C1 segment of cervical spinal cord (tissue), 14 donors: ENCODE measurements at regions not wholly inside any gene's neighbourhood (a gene's known extent, or its start where the extent isn't known, plus 50 kb on each side); places are given as distances from the start of the nearest gene placed in this dataset.

Source experiments
- DNase-seq, 14 donors: peaks; one replicate each; lab custom pipeline; 2025; lab: John Stamatoyannopoulos, UW

DNA sequence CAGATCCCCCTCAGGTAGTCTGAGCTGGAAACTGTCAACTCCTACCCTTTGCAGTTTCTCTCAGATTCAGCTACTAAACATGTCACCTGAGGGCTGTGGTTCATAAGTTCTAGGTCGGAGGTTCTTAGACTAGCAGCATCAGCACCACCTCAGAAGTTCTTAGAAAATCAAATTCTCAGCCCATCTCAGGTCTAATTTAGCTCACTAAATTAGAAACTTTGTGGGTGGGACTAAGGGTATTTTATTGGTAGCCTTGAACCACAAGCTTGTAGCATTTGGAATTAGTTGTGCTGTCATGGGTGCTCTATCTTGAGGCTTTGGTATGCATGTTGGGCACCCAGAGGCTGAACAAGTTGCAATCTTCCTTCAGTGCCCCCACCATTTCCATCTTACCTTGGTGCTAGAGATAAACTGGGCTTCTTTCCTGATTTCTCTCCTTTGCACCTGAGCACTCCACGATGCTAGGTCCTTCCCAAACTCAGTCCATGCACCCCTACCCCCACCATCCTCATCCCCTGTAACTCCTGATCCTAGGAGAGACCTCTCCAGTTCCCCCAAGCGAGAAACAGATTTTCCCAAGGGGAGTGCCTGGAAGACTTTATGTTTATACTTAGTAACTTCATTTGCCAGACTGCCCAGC is 54.2 kb downstream of the S1PR1 start:
- no peak for DNase-seq

DNA sequence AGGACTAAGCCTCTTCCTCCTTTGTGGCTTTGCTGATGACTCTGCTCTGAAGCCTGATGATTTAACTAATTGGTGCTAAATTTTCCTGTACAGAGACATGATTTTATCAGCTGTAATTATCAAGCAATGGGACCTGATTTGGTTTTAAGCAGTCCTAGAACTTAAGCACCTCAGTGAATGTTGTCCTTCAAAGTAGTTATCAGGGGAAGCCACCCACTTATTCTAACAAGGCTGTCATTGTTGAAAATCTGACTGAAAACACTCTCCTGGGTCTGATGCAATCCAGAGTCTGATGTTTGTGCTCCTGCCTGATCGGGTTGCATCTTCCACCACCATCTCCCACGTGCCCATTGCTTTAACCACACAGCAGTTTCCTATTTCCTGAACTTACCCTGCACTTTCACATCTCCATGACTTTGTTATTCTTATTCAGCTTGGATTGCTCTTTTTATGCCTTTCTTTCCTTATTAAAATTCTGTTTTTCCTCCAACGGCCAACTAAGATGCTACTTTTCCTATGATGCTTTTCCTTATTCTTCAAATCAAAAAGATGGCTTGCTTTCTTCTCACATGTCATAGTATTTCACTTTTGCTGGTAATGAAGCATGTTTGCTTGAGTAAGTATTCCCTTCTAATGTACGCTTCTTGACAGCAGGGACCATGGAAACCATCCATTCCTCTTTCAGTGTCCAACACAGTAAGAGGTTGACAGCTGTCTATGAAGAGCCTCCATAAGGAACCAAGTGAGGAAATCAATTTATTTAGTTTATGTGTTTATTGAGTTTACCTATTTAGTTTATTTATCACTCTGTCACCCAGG is 55.0 kb downstream of the S1PR1 start:
- peak in 2 of 14 donors; percentile 1 to 2 for DNase-seq

DNA sequence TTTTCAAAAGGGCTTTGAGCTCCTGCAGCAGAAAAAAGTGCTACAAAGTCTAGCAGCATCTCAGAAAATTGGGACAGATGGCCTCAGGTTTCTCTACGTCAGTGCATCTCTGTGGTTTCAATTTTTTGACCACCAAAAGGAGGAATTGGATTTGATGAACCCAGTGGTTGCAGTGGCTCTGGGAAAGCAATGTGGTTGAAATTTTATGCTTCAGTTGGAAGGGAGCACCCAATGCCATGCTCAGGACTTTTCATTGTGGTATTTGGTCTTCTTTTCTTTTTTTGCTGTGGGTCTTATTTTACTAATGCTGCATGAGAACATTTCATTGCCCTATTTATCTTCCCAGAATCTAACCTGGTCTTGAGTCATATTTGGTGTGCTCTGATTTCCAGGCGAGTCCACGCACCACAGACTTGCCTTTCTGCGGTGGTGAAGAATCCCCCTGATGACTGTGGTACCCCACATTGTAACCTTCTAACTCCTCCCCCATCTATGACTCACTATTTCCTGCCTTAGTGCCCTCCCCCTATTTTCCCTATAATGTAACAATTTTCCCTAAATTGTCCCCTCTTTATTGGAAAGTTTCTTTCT is 56.7 kb downstream of the S1PR1 start:
- no peak for DNase-seq

DNA sequence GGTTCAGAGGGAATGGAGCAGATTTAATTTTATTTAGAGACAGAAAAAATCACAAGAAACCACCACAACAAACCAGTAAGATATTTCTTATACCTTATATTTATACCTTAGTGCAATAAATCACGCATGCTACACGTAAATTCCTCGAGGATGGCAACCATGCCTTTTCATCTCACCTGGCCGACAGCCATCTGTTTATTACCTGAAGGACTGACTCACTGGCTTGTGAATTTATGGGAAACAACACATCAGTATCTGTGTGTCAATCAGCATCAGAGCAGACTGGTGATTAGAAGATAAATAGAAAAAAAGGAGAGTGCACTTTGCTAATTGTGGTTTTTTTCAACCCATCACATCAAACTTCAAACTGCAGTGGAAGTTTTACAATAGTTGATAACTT is 58.4 kb downstream of the S1PR1 start:
- no peak for DNase-seq

DNA sequence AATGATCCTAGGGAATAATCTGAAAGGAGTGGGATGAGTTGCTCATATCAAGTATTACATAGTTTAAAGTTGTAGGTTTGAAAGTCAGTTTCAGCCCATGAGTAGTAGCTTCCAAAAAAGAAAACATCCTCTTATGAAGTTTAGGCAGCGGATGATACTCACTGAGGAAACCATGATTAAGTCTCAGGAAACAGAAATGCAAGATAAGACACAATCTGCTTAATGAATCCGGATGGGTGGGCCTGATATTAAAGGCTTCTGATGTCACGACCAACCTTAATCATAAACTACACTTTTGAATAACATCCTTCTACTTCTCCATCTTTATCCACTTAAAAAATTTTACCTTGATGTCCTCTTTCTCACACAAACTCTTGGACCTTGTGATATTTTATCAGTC is 61.8 kb downstream of the S1PR1 start:
- no peak for DNase-seq

DNA sequence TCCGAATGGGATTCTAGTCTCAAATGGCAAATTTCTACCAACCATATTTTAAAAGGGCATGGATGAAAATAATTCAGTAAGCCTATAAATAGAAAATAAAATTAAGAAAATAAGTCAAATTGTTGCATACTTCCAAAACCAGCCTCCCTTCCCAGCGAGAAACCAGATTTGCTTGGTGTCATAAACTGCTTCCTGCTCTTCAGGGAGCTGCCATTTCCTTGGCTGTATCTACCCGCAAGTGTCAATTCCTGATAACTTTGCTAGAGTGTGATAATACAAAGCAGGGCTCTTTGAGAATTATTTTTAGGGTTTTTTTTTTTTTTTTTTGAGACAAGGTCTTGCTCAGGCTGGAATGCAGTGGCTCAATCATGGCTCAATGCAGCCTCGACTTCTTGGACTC is 62.3 kb downstream of the S1PR1 start:
- no peak for DNase-seq

DNA sequence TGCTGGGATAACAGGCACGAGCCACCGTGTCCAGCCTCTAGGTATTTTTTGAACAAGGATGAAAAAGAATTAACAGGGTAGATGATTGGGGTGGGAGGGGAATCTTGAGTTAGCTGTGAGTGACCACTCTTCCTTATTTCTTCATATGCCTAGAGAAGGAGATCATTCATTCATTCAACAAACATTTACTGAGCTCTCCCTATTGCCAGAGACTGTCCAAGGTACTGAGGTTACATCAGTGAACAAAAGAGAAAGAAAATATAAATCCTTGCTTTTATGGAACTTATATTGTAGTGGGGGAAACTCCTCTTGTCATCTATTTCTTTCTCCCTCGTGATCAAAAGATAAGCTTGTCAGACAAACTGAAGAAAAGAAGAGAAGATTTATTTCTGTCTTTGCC is 62.9 kb downstream of the S1PR1 start:
- no peak for DNase-seq

DNA sequence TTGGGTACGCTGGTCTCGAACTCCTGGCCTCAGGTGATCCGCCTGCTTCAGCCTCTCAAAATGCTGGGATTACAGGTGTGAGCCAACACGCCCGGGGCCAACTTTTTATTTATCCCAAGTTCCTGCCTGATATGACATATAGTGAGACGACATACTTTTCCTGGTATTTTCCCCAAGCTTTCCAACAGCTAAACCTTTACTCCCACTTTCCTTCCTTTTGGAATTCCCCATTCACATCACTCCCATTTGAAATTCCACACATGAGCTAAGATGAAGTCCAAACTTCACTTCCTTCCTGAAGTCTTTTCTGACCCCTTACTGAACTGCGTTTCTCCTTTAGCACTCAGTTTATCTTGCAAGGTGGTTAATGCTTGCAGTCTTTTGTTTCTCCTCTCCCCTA is 64.1 kb downstream of the S1PR1 start:
- DNase-seq: no peak

DNA sequence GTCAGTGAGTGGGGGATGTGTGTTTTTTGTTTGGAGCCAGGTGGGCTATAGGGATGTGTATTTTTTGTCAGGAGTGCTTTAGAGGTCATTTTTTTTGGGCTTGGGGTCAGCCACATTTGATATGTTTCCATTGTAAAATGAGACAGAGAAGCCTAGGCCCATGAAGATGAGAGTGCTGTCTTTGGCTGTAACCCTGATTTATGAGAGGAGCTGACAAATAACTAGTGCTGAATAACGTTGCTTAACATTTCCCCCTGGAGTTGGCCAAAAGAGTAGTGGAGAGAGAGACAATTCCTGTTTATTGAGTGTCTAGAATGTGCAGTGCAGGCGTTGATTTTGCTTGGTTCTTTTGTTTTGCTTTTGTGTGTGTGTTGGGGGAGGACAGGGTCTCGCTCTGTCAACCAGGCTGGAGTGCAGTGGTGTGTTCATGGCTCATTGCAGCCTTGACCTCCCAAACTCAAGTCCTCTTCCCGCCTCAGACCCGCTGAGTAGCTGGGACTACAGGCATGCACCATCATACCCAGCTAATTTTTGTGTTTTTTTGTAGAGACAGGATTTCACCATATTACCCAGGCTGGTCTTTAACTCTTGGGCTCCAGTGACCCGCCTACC is 64.7 kb downstream of the S1PR1 start:
- no peak for DNase-seq

DNA sequence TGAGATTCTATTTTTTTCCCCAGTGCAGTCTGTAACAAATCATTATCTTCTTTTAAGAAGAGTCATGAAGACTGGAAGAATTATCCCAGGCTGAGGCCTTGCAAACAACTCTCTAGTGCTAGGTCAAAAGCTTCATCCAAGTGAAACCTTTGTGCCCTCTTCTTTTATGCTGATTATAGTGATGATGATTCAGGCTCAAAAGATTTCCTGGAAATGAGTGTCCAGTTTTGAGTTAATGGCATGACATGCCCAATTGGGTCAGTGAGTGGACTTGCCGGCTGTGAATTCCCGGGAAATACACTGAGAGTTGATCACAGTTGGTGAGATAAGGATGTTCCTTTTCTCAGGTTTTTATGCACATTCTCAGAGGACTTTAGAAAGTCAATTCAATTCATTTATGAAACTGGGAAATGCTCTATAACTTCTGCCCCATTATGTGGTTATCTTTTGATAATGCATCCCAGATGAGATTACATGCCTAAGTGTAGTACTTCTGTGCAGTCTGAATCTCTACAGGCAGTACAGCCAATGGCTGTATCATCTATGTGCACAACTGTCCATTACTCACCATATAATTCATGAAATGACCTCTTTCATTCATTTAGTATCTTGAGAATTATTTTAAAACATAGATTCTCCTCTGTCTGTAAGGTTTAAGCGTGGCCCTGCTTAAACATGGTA is 66.2 kb downstream of the S1PR1 start:
- DNase-seq: no peak

DNA sequence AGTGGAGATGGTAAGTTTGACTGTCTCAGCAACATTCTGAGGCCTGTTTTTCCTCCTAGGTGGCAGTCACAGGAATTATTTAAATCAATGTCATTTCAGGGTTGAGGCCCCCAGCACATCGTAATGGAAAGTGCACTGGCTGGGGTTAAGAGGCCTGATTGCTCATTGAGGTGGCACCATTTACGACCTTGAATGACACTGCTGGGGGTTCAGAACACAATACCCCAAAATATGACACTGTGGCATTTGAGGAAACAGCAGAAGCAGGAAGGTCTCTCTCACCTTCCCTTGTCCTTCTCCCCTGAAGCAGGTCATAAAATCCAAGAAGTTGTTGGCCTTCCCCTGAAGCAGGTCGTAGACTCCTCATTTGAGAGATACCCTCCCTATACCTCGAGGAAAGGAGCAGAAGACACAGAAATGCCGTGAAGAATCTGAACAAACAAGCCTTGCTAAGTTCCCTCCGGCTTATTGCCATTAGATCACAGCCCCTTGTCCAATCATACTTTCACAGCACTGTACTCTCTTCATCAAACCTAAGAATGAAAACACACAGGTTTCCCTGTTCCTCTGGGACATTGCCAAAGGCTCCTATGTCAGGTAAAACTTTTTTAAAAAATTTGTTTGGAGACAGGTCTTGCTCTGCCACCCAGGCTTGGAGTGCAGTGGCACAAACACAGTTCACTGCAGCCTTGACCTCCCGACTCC is 71.3 kb downstream of the S1PR1 start:
- no peak for DNase-seq

DNA sequence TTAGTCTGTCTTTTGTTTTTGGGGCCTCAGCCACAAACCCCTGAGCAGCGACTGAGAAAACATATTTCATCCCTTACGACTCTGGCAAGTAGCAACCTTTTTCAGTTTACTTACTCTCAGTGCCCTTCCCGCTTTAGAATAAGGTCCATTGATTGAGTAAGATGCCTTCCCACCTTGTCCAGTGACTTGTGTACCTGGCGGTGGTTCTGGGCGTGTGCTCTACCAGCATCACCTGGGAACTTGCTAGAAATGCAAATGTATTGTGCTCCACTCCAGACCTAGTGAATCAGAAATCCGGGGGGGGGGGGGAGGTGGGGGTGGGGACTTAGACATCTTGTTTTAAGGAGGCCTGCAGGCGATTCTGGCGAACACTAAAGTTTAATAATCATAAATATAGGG is 72.1 kb downstream of the S1PR1 start:
- DNase-seq: no peak

DNA sequence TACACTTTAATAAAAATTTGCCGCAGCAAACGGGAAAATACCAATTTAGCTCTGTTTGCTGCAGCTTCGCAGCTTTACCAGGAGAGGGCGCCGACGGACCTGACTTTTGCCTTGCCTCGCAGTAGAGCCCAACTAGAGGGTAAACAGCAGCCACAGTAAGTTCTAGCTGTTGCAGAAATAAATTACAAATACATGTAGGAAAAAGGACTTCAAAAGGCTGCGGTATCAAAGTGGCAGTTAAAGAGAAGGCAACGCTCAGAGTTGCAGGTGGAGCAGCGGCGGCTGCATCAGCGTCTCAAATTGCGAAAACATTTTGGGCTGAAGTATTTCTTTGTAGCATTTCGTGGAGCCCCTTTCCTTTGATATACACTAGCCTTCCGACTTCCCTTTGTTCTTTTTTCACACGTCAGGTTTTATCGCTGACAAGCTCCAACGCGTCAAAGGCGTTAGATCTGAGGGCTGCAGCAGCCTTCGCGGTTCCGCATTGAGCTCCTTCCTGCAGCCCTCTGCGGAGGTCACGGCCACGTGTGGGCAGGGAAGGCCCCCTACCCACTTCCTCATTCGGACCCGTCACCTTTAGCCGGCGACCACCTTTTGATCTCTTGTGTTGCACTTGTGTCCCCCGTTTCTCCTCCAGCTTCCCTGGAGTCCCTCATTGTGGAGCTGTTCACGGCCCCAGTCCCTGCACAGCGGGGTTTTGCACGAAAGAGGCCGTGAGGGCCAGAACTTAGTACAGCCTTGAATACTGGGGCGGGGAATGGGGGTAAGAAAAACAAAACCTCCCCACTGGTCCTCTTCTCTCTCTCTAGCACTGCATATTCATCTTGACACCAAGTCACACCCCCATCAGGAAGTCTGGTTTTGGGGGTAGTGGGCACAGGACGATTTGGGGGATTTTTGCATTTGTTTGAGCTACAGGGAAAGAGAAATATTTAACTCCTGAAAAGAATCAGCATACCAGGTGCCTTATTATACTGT is 72.8 kb downstream of the S1PR1 start:
- DNase-seq: peak in 9 of 14 donors; percentile 9 to 48 (median 28)

DNA sequence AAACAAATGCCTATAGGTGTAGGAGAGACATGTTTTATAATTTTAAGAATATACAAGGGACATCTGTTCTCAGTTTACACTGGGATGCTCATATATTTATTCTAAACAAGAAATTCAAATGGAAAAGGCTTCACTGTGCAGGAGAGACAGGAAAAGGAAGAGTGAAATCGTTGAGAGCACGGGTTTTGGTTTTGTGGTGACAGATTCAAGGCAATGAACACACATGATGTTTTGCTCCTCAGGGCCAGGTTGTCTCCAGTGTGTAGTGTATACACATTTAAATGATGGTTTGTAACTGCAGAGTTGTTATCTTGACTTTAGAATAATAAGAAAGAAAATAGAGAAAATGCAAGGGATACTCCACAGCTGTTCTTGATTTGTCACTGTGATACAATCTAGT is 73.7 kb downstream of the S1PR1 start:
- DNase-seq: no peak

DNA sequence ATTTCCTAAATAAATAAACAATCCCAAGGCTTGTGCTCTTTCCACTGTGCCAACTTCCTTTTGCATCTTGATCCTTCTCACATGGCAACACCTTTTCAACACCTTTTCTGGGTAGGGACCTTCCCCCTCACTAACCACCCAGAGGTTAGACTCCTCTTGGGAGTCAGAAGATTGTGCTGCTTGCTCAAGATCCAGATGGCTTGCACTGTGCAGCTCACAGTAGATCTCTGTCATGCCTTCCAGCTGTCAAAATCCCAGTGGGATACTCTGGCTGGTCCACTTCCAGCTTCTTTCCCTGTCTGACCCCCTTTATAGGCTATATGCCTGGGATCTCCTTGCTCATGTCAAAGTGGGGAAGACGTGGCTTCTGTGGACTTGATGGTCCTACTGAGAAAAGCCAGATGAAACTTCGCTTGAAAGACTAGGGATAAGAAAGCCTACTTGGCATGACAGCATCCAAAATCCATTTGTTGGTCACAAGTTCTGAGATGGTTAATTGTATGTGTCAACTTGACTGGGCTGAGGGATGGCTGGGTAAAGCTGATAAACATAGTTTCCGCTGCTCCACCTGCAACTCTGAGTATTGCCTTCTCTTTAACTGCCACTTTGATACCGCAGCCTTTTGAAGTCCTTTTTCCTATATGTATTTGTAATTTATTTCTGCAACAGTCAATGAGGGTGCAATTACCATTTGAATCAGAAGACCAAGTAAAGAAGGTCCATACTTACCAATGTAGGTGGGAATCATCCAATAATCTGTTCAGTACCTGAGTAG is 74.5 kb downstream of the S1PR1 start:
- DNase-seq: no peak

DNA sequence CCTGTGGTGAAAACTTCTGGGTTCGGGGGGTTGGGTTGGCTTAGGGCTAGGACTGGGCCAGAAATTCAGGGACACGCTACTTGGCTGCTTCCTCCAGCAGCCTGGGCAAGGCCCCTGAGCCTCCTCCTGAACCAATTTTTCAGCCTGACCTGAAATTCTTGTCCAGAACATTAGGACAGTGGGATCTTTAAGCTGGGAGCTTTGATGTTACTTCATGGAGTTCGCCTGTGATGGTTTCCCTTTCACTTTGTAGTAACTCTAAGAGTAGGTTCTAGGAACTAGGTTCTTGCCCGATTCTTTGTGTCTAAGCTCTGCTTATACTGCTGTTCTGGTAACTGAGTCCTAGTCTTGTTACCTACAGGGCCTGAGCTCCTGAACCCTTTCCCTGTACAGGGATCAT is 75.3 kb downstream of the S1PR1 start:
- no peak for DNase-seq

DNA sequence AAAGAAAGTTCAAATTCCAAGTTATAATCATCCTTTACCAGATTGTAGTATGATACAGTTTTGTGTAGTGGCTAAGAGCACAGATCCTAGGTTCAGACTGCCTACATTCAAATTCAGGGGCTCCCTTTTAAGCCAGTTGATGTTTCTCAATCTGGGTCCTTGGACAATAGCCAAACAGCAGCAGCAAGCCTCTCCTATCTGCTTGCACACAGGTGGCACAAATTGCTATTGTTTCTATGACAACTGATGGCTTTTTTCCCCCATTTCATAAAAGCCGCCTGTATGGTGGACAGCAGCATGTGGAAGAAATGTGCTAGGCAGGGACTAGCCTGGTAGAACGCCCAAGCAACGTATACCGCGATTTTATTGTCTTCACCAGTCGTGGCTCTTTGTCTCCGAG is 76.5 kb downstream of the S1PR1 start:
- no peak for DNase-seq

DNA sequence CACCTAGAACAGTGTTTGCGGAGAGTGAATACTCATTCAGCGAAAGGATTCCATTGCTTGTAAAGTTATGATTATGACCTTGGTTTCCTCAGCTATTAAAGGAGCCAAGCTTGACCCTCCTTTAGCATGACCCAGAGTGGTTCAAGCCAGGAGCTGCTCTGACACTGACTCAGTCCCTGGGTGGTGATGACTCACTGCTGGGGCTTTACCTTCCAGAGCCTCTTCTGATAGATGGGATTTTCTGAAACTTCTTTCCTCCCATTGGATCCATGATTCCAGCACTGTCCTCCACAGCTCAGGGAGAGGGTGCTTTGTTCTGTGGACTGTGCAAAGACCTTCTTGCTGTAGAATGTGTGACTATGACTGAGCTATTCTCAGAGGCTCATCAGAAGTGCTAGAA is 77.4 kb downstream of the S1PR1 start:
- DNase-seq: no peak

DNA sequence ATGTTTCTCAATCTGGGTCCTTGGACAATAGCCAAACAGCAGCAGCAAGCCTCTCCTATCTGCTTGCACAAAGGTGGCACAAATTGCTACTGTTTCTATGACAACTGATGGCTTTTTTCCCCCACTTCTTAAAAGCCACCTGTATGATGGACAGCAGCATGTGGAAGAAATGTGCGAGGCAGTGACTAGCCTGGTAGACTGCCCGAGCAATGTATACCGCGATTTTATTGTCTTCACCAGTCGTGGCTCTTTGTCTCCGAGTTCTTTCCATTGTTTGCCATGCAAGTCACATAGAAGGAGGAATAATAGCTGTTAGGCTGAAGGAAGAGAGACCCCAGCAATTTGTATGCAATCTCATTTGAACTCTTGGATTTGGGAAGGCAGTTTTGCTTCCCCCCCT is 79.4 kb downstream of the S1PR1 start:
- no peak for DNase-seq
